ENCODE measurements at regions not wholly inside any gene's neighbourhood (a gene's known extent, or its start where the extent isn't known, plus 50 kb on each side); places are given as distances from the start of the nearest gene placed in this dataset.

GRCh38 chr5:53361708-53362107 lies 118.7 kb upstream of the FST start:
- DNase-seq (ENCODE audit: low spot score): no peak
- Histone ChIP-seq H3K9me3 (ENCODE audit: control insufficient read depth in 4 of 4, low read length in 3 of 4) (no peaks in the 10 kb centered on the region), H3K9ac (ENCODE audit: low read depth in 1 of 2, low read length in 2 of 2) (no peak overlapping the region), H3K27ac (ENCODE audit: low read depth in 1 of 2, low read length in 2 of 2) (no peak overlapping the region), H3K36me3 (ENCODE audit: control insufficient read depth in 4 of 4, insufficient read depth in 3 of 4, low read depth in 1 of 4, low read length in 3 of 4) (no peaks in the 10 kb centered on the region), H3K4me1 (ENCODE audit: control insufficient read depth in 4 of 4, insufficient read depth in 4 of 4, low read length in 3 of 4) (no peaks in the 10 kb centered on the region), H3K4me3 (ENCODE audit: low read depth in 1 of 3, low read length in 3 of 3) (no peak overlapping the region), H3K27me3 (ENCODE audit: control insufficient read depth in 4 of 4, insufficient read depth in 4 of 4, low read length in 3 of 4) (no peaks in the 10 kb centered on the region)
- TF ChIP-seq RAD21 (IDR thresholded peaks at IDR 0.05) (no peak), TAF1 (conservative IDR thresholded peaks at IDR 0.05) (no peak), HNF4A (conservative IDR thresholded peaks at IDR 0.05) (no peak), JUND (IDR thresholded peaks at IDR 0.05) (no peak), HNF4G (IDR thresholded peaks at IDR 0.05) (no peak), RXRA (IDR thresholded peaks at IDR 0.05) (no peak), CTCF (IDR thresholded peaks at IDR 0.05; ENCODE audit: low read depth, low read length, missing input control) (no peak), YY1 (IDR thresholded peaks at IDR 0.05) (no peak), GABPA (IDR thresholded peaks at IDR 0.05 in 1 of 2, conservative IDR thresholded peaks at IDR 0.05 in 1 of 2) (no peak), NR2F2 (IDR thresholded peaks at IDR 0.05) (no peak), ZBTB33 (IDR thresholded peaks at IDR 0.05) (no peak), SP1 (IDR thresholded peaks at IDR 0.05) (no peak), EGR1 (IDR thresholded peaks at IDR 0.05; ENCODE audit: low read depth in 2 of 2) (no peak), ATF3 (IDR thresholded peaks at IDR 0.05) (no peak), REST (IDR thresholded peaks at IDR 0.05) (no peak), MAX (IDR thresholded peaks at IDR 0.05) (no peak), FOXA1 (IDR thresholded peaks at IDR 0.05) (no peak), FOXA2 (IDR thresholded peaks at IDR 0.05) (no peak)
- 85% methylated on average over 4 of the region's 4 CpGs for WGBS

Data from liver (tissue), 8 donors.